ENCODE measurements at regions not wholly inside any gene's neighbourhood (a gene's known extent, or its start where the extent isn't known, plus 50 kb on each side); places are given as distances from the start of the nearest gene placed in this dataset.
"Not testable (repeated sequence)": the region's sequence is repeated elsewhere in the genome, so short reads cannot be mapped to it uniquely, and the experiment has no call there.

DNA sequence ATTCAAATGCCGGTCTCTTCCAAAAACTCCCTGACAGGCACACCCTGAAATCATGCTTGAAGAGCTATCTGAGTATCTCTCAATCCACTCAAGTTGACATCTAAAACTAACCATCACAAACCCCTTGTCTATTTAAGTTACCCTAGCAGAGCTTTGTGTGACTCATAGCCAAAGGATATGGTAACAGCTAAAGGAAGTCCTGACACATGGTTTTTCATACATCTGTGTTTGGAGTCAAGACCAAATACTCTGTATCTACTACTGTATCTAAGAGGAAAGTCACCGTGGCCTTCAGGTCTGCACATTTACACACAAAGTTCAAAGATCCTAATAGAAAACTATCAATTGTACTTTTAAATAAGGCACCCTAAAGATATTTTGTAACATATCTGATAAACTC, 239.6 kb upstream of the VCX start:
- H3K27ac ChIP-seq = no peak overlapping the region
- WGBS, 2 donors = 89 to 95% methylated on average over 2 of the region's 2 CpGs
- H3K27me3 ChIP-seq = no peaks in the 10 kb centered on the region
- no peaks in the 10 kb centered on the region for H3K4me1 ChIP-seq
- no peak for DNase-seq (ENCODE audit: low spot score in 2 of 2)
- no peak overlapping the region for H3K4me3 ChIP-seq
- H3K9me3 ChIP-seq = peaks cover 0 to 5% (median 0%) of the 10 kb centered on the region in 4 donors
- TF ChIP-seq POLR2A (IDR thresholded peaks at IDR 0.05) = no peak
- TF ChIP-seq EP300 (IDR thresholded peaks at IDR 0.05) = no peak
- no peak for TF ChIP-seq CTCF (IDR thresholded peaks at IDR 0.05)
- no peaks in the 10 kb centered on the region for H3K36me3 ChIP-seq

GRCh38 chrX:7596822-7597221, 246.1 kb upstream of the VCX start:
- Histone ChIP-seq H3K4me3 (no peak overlapping the region), H3K27me3 (no peaks in the 10 kb centered on the region)

GRCh38 chrX:7593370-7593769, 249.6 kb upstream of the VCX start:
- not testable (repeated sequence) for H3K27me3 ChIP-seq, H3K4me1 ChIP-seq

More at GRCh38 chrX:7596822-7597221, 246.1 kb upstream of the VCX start:
- 92 to 93% methylated on average over 2 of the region's 2 CpGs for WGBS, 2 donors
- Histone ChIP-seq H3K27ac (no peak overlapping the region), H3K4me1 (no peaks in the 10 kb centered on the region), H3K36me3 (no peaks in the 10 kb centered on the region), H3K9me3 (peaks cover 0 to 3% (median 0%) of the 10 kb centered on the region in 4 donors)
- no peak for DNase-seq (ENCODE audit: low spot score in 2 of 2)
- TF ChIP-seq CTCF (IDR thresholded peaks at IDR 0.05) (no peak), POLR2A (IDR thresholded peaks at IDR 0.05) (no peak)

GRCh38 chrX:7586126-7586525, 256.8 kb upstream of the VCX start:
- Histone ChIP-seq H3K9me3 (no peaks in the 10 kb centered on the region), H3K27me3 (no peaks in the 10 kb centered on the region), H3K36me3 (no peaks in the 10 kb centered on the region), H3K4me1 (no peaks in the 10 kb centered on the region), H3K27ac (no peak overlapping the region), H3K4me3 (no peak overlapping the region)
- DNase-seq (ENCODE audit: low spot score in 2 of 2) = no peak
- 10% methylated on average over 2 of the region's 2 CpGs for WGBS, 2 donors
- no peak for TF ChIP-seq POLR2A (IDR thresholded peaks at IDR 0.05)
- peak in 4 of 5 experiments; percentile 22 to 42 (median 36) for TF ChIP-seq CTCF (IDR thresholded peaks at IDR 0.05)
- TF ChIP-seq EP300 (IDR thresholded peaks at IDR 0.05) = no peak

More at GRCh38 chrX:7593370-7593769, 249.6 kb upstream of the VCX start:
- DNase-seq (ENCODE audit: low spot score in 2 of 2); H3K36me3 ChIP-seq; H3K9me3 ChIP-seq; H3K27ac ChIP-seq; H3K4me3 ChIP-seq: not testable (repeated sequence)
- 94 to 96% methylated on average over 23 to 28 of the region's 28 CpGs for WGBS, 2 donors

GRCh38 chrX:7582191-7582590, 260.8 kb upstream of the VCX start:
- H3K36me3 ChIP-seq = no peaks in the 10 kb centered on the region
- WGBS, 2 donors = 22 to 26% methylated on average over 4 of the region's 4 CpGs
- no peaks in the 10 kb centered on the region for H3K9me3 ChIP-seq
- no peak overlapping the region for H3K4me3 ChIP-seq
- no peaks in the 10 kb centered on the region for H3K27me3 ChIP-seq
- H3K27ac ChIP-seq = no peak overlapping the region
- TF ChIP-seq CTCF (IDR thresholded peaks at IDR 0.05) (no peak), EP300 (IDR thresholded peaks at IDR 0.05) (no peak), POLR2A (IDR thresholded peaks at IDR 0.05) (no peak)
- no peaks in the 10 kb centered on the region for H3K4me1 ChIP-seq
- DNase-seq (ENCODE audit: low spot score in 2 of 2) = no peak

- Histone ChIP-seq H3K36me3 (no peaks in the 10 kb centered on the region), H3K4me3 (no peak overlapping the region), H3K27me3 (no peaks in the 10 kb centered on the region), H3K9me3 (no peaks in the 10 kb centered on the region), H3K4me1 (no peaks in the 10 kb centered on the region), H3K27ac (no peak overlapping the region)
- TF ChIP-seq CTCF (IDR thresholded peaks at IDR 0.05) (no peak), EP300 (IDR thresholded peaks at IDR 0.05) (no peak), POLR2A (IDR thresholded peaks at IDR 0.05) (no peak)
- WGBS, 2 donors = 72 to 73% methylated on average over 2 of the region's 2 CpGs
- DNase-seq (ENCODE audit: low spot score in 2 of 2) = no peak
These were observed 262.8 kb upstream of the VCX start for GRCh38 chrX:7580127-7580526.
